Trophoblast cell (in vitro differentiated cells and primary cell): ENCODE measurements at regions not wholly inside any gene's neighbourhood (a gene's known extent, or its start where the extent isn't known, plus 50 kb on each side); places are given as distances from the start of the nearest gene placed in this dataset.
A peak's percentile ranks its signal among the peaks of the same experiment; 100 is the strongest.

Experiments
- DNase-seq, 2 donors: peaks; one replicate each; pipeline ENCODE4 v3.0.0-alpha.2; 2016
- H2AFZ ChIP-seq: 2 replicates; pipeline ENCODE4 v1.6.1; 2013; ENCODE audit warnings: low read length, moderate library complexity, mild to moderate bottlenecking; ENCODE audit not compliant: insufficient read depth, poor library complexity
- H2AK5ac ChIP-seq: 2 replicates; pipeline ENCODE4 v1.6.1; 2013; ENCODE audit warnings: mild to moderate bottlenecking, low read length
- H2BK120ac ChIP-seq: 2 replicates; pipeline ENCODE4 v1.6.1; 2013; ENCODE audit warnings: low read length, mild to moderate bottlenecking, moderate library complexity; ENCODE audit not compliant: insufficient read depth, poor library complexity
- H2BK12ac ChIP-seq: 2 replicates; pipeline ENCODE4 v1.6.1; 2013; ENCODE audit warnings: mild to moderate bottlenecking, low read length, moderate library complexity
- H2BK5ac ChIP-seq: 2 replicates; pipeline ENCODE4 v1.6.1; 2013; ENCODE audit warnings: low read length, low read depth, moderate library complexity, mild to moderate bottlenecking; ENCODE audit not compliant: poor library complexity
- H3K14ac ChIP-seq: 2 replicates; pipeline ENCODE4 v1.6.1; 2013; ENCODE audit warnings: mild to moderate bottlenecking, low read length
- H3K18ac ChIP-seq: 2 replicates; pipeline ENCODE4 v1.6.1; 2013; ENCODE audit warnings: mild to moderate bottlenecking, low read length
- H3K23ac ChIP-seq: 2 replicates; pipeline ENCODE4 v1.6.1; 2013; ENCODE audit warnings: low read length
- H3K27ac ChIP-seq: 2 replicates; pipeline ENCODE4 v1.5.1; 2013; ENCODE audit warnings: low read depth, mild to moderate bottlenecking, inconsistent platforms, low read length, moderate library complexity
- H3K27me3 ChIP-seq: 2 replicates; pipeline ENCODE4 v1.6.1; 2013; ENCODE audit warnings: inconsistent platforms, mild to moderate bottlenecking, low read length, moderate library complexity; ENCODE audit not compliant: insufficient read depth
- H3K36me3 ChIP-seq, 2 experiments: 1 replicate in 1 of 2; 2 replicates in 1 of 2; pipeline ENCODE4 v1.6.1; 2013; ENCODE audit warnings: low read length in 2 of 2, mild to moderate bottlenecking in 2 of 2, moderate library complexity in 1 of 2; ENCODE audit not compliant: insufficient read depth in 2 of 2, control insufficient read depth in 1 of 2
- H3K4ac ChIP-seq: 2 replicates; pipeline ENCODE4 v1.6.1; 2013; ENCODE audit warnings: low read depth, mild to moderate bottlenecking, low read length, moderate library complexity
- H3K4me1 ChIP-seq, 2 experiments: 1 replicate in 1 of 2; 2 replicates in 1 of 2; pipeline ENCODE4 v1.6.1; 2013; ENCODE audit warnings: low read length in 2 of 2, mild to moderate bottlenecking in 2 of 2, moderate library complexity in 1 of 2; ENCODE audit not compliant: insufficient read depth in 2 of 2, control insufficient read depth in 1 of 2
- H3K4me2 ChIP-seq: 2 replicates; pipeline ENCODE4 v1.6.1; 2013; ENCODE audit warnings: inconsistent platforms, mild to moderate bottlenecking, low read length, moderate library complexity
- H3K4me3 ChIP-seq: 2 replicates; pipeline ENCODE4 v1.5.1; 2013; ENCODE audit warnings: mild to moderate bottlenecking, low read depth, low read length, inconsistent platforms
- H3K79me1 ChIP-seq: one replicate; pipeline ENCODE4 v1.6.1; 2013; ENCODE audit warnings: low read length
- H3K79me2 ChIP-seq: 2 replicates; pipeline ENCODE4 v1.6.1; 2013; ENCODE audit warnings: low read length, mild to moderate bottlenecking; ENCODE audit not compliant: control insufficient read depth, insufficient read depth, poor library complexity
- H3K9ac ChIP-seq: 2 replicates; pipeline ENCODE4 v1.6.1; 2013; ENCODE audit warnings: mild to moderate bottlenecking, low read length
- H3K9me3 ChIP-seq: 2 replicates; pipeline ENCODE4 v1.6.1; 2013; ENCODE audit warnings: low read depth, mild to moderate bottlenecking, control low read depth, inconsistent platforms, low read length; ENCODE audit not compliant: insufficient read depth
- H4K12ac ChIP-seq: 2 replicates; pipeline ENCODE4 v1.6.1; 2013; ENCODE audit warnings: low read depth, mild to moderate bottlenecking, low read length, moderate library complexity
- H4K8ac ChIP-seq: 2 replicates; pipeline ENCODE4 v1.6.1; 2013; ENCODE audit warnings: low read depth, mild to moderate bottlenecking, low read length, moderate library complexity
- H4K91ac ChIP-seq: one replicate; pipeline ENCODE4 v1.6.1; 2013; ENCODE audit warnings: low read depth, mild to moderate bottlenecking, low read length, moderate library complexity
- WGBS: extraction: QIAGEN DNeasy Blood & Tissue Kit; methylation state at CpG from one replicate; pipeline ENCODE4 v1.1.7; 2013; ENCODE audit warnings: missing lambda C conversion rate; ENCODE audit not compliant: insufficient read length, insufficient coverage; ENCODE audit errors: extremely low coverage; 5-methylcytosine and 5-hydroxymethylcytosine counted together

DNA sequence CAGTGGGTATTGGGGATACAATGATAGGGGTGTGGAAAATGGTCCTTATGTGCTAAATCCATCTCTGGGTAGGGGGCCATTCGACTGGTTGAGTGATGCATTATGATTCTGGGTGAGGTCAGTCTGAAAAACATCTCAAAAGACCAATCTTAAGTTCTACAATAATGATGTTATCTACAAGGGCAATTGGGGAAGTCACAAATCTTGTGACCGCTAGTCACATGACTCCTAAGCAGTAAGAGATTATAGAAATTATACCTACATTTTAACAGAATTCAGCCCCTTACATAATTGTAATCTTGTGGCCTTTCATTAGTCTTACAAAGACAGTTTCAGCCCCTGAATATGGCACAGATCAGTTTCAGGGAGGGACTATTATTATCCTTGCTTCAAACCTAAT is 224.7 kb downstream of the PIK3R1 start:
- DNase-seq, result no peak
- H2BK12ac ChIP-seq, result no peak overlapping the region
- H2AFZ ChIP-seq, result no peak overlapping the region
- no peak overlapping the region for H2AK5ac ChIP-seq
- no peak overlapping the region for H4K8ac ChIP-seq
- no peaks in the 10 kb centered on the region for H3K9me3 ChIP-seq
- no CpG with 5 or more reads among the region's 2 CpGs for WGBS
- peaks cover 31% of the 10 kb centered on the region for H3K79me1 ChIP-seq
- H3K4me1 ChIP-seq, result peaks cover 9 to 11% of the 10 kb centered on the region in 2 experiments
- H3K27me3 ChIP-seq, result no peaks in the 10 kb centered on the region
- no peak overlapping the region for H2BK5ac ChIP-seq
- H3K27ac ChIP-seq, result no peak overlapping the region
- no peak overlapping the region for H4K12ac ChIP-seq
- H3K79me2 ChIP-seq, result peaks cover 1% of the 10 kb centered on the region
- no peak overlapping the region for H3K9ac ChIP-seq
- no peaks in the 10 kb centered on the region for H3K36me3 ChIP-seq
- no peak overlapping the region for H3K4me2 ChIP-seq
- no peak overlapping the region for H3K18ac ChIP-seq
- H3K14ac ChIP-seq, result no peak overlapping the region
- no peak overlapping the region for H3K23ac ChIP-seq
- H3K4ac ChIP-seq, result no peak overlapping the region
- H2BK120ac ChIP-seq, result peak overlapping the region; percentile 47
- no peak overlapping the region for H3K4me3 ChIP-seq
- H4K91ac ChIP-seq, result peak overlapping the region; percentile 67

DNA sequence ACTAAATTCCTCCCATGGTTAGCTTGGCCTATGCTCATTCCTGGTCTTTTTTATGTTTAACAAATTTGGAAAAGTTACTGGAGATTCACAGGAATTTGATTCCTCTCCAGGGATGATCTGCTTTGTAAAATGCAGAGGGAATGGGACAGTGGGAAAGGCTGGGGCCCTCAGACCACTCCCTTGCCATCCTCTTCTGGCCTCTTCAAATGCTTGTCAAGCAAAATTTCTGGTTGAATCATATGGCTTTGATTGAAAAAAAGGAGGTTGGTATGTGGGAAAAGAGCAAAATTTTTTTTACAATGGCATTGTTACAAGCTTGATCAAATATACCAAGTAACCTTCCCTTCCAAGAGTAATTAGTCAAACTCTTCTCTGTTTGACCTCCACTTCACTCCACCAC is 225.1 kb downstream of the PIK3R1 start:
- no peak overlapping the region for H3K4me2 ChIP-seq
- H3K36me3 ChIP-seq, result no peaks in the 10 kb centered on the region
- H3K23ac ChIP-seq, result no peak overlapping the region
- H3K18ac ChIP-seq, result no peak overlapping the region
- no peak for DNase-seq
- no peak overlapping the region for H2AFZ ChIP-seq
- H2BK12ac ChIP-seq, result no peak overlapping the region
- no peak overlapping the region for H3K27ac ChIP-seq
- no peak overlapping the region for H2BK5ac ChIP-seq
- H4K8ac ChIP-seq, result no peak overlapping the region
- H3K79me1 ChIP-seq, result peaks cover 27% of the 10 kb centered on the region
- no peaks in the 10 kb centered on the region for H3K79me2 ChIP-seq
- no peak overlapping the region for H3K4ac ChIP-seq
- H2BK120ac ChIP-seq, result peak overlapping the region; percentile 30
- H3K9ac ChIP-seq, result no peak overlapping the region
- no peak overlapping the region for H2AK5ac ChIP-seq
- H4K12ac ChIP-seq, result no peak overlapping the region
- H4K91ac ChIP-seq, result no peak overlapping the region
- H3K14ac ChIP-seq, result no peak overlapping the region
- H3K9me3 ChIP-seq, result no peaks in the 10 kb centered on the region
- no peaks in the 10 kb centered on the region for H3K27me3 ChIP-seq
- H3K4me3 ChIP-seq, result no peak overlapping the region
- peaks cover 6 to 11% of the 10 kb centered on the region in 2 experiments for H3K4me1 ChIP-seq

DNA sequence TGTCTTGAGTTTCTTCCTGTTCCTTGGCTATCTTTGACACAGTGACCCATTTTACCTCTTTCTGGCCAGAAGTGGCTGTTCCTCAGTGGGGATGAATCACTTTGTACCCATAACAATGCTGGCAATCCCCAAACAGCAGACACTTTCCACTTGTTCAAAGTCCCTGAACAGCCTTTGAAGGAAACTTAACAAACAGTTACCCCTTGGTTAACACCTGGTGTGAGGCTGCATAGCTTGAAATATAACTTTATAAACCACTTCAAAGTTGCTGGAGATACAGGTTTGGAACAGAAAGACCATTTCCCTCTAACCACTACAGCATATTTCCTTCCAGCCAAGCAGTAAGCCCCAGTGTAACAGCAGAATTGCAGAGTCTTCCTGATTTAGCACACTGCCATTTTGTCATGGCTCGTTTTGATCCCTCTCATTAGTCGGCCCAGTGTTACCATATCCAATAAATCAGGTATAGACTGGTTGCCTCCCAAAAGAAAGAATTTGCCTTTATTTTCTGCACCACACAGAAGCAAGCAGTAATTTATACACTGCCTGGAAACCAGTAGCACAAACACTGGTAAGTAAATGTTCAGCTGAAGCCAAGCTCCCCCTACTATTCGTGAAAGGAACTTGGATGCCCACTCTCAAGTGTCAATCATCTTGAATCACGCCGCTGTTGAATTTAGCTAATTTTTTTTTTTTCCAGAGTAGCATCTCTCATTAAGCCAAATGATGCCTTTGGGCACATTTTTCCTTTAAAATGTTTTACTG is 225.9 kb downstream of the PIK3R1 start:
- H4K8ac ChIP-seq, result peak overlapping the region; percentile 43
- H2BK120ac ChIP-seq, result peak overlapping the region; percentile 30
- H3K36me3 ChIP-seq, result no peaks in the 10 kb centered on the region
- H3K27me3 ChIP-seq, result no peaks in the 10 kb centered on the region
- no peak overlapping the region for H2AFZ ChIP-seq
- H4K91ac ChIP-seq, result peak overlapping the region; percentile 35
- no peak overlapping the region for H2BK5ac ChIP-seq
- H3K14ac ChIP-seq, result no peak overlapping the region
- no peak overlapping the region for H3K4ac ChIP-seq
- peak overlapping the region; percentile 79 for H2BK12ac ChIP-seq
- DNase-seq, result no peak
- H3K18ac ChIP-seq, result no peak overlapping the region
- no peak overlapping the region for H3K4me2 ChIP-seq
- H3K4me3 ChIP-seq, result no peak overlapping the region
- no CpG with 5 or more reads among the region's 5 CpGs for WGBS
- peaks cover 24% of the 10 kb centered on the region for H3K79me1 ChIP-seq
- H3K27ac ChIP-seq, result no peak overlapping the region
- H2AK5ac ChIP-seq, result no peak overlapping the region
- H4K12ac ChIP-seq, result no peak overlapping the region
- no peak overlapping the region for H3K9ac ChIP-seq
- H3K23ac ChIP-seq, result no peak overlapping the region
- H3K4me1 ChIP-seq, result peaks cover 3 to 13% of the 10 kb centered on the region in 2 experiments
- H3K79me2 ChIP-seq, result no peaks in the 10 kb centered on the region
- H3K9me3 ChIP-seq, result no peaks in the 10 kb centered on the region

DNA sequence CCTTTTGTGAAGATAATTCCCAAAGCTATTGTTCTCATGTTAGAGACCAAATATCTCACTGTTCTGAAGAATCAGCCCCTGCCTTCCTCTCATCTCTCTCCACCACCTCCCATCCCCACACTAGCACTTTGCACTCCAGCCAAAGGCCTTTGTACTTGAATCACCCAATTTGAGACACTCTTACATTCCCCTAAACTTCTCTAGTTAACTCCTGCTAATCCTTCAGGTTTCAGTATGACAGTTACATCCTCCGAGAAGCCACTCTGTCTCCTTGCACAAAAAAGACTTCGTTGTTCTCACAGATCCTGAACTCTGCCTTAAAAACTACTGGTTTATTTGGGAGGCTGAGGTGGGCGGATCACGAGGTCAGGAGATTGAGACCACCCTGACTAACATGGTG is 227.5 kb downstream of the PIK3R1 start:
- Histone ChIP-seq H2BK5ac (no peak overlapping the region), H3K27ac (no peak overlapping the region), H3K4ac (no peak overlapping the region), H3K36me3 (no peaks in the 10 kb centered on the region), H4K12ac (no peak overlapping the region), H3K79me1 (peaks cover 15% of the 10 kb centered on the region), H3K27me3 (no peaks in the 10 kb centered on the region), H2BK120ac (peak overlapping the region; percentile 18), H3K18ac (no peak overlapping the region), H4K91ac (no peak overlapping the region), H2AFZ (no peak overlapping the region), H3K4me2 (no peak overlapping the region), H4K8ac (no peak overlapping the region), H3K9ac (no peak overlapping the region), H3K14ac (no peak overlapping the region), H2AK5ac (no peak overlapping the region), H3K79me2 (no peaks in the 10 kb centered on the region), H3K23ac (no peak overlapping the region), H2BK12ac (peak overlapping the region; percentile 61), H3K9me3 (no peaks in the 10 kb centered on the region), H3K4me1 (peaks cover 0 to 3% of the 10 kb centered on the region in 2 experiments), H3K4me3 (no peak overlapping the region)
- no peak for DNase-seq
- no CpG with 5 or more reads among the region's 4 CpGs for WGBS
